HG02678 (cell line): ENCODE measurements at regions not wholly inside any gene's neighbourhood (a gene's known extent, or its start where the extent isn't known, plus 50 kb on each side); places are given as distances from the start of the nearest gene placed in this dataset.

Experiments used
- ATAC-seq: cut with Tn5 transposase; IDR thresholded peaks from one replicate; pipeline ENCODE4 v1.9.1; 2021; ENCODE audit warnings: mild to moderate bottlenecking, moderate library complexity; ENCODE audit not compliant: unreplicated experiment

DNA sequence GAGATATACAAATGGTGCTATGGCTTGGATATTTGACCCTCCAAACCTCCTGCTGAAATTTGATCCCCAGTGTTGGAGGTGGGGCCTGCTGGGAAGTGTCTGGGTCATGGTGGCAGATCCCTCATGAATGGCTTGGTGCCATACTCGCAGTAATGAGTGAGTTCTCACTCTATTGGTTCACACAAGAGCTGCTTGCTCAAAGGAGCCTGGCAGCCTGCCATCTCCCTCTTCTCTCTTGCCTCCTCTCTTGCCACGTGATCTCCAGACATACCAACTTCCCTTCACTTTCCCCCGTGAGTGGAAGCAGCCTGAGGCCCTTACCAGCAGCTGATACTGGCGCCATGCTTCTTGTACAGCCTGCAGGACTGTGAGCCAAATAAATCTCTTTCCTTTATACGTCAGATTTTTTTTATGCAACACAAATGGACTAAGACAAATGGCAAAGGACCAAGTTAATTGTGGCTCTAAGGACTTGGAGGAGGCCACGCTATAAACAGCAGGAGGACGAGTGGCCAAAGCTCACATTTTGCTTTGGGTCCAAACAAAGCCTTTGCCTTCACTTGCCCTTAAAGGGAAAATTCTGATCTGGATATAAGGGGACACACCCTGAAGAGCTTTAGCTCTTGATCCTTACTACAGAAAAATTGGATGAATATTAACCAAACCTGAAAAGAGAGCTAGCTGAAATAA is 214.7 kb downstream of the SS18 start:
- ATAC-seq: no peak

DNA sequence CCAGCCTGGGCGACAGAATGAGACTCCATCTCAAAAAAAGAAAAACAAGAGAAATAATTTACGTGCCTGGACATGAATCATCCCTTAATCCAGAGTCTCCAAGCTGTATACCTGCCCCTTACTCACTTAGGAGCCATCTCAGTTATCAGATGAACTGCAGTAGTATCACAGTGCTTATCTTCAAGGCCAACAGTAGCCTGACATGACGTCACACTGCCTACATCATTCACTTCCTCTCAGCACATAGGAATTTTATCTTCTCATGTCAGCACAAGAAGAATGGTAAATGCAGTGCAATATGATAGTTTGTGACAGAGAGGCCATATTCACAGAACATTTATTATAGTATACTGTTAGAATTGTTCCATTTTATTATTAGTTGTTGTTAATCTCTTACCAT is 216.6 kb downstream of the SS18 start:
- no peak for ATAC-seq

DNA sequence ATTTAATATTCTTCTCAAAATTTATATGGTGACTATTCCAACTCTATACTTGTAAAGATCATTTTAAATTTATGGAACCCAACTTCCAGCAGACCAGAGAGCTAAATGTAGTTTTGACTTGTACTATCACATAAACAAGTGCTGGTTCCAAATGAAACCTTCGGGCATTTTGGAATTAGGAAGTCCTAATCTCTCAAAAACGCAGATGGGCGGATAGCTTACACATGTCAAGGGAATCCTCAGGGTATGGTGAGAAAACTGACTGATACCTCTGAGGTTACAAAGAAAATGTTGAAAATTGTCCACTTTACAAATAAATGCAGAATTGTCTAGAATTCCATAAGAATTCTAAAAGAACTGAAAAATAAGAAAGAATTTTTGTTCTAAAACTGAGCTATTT is 224.1 kb downstream of the SS18 start:
- ATAC-seq: no peak

DNA sequence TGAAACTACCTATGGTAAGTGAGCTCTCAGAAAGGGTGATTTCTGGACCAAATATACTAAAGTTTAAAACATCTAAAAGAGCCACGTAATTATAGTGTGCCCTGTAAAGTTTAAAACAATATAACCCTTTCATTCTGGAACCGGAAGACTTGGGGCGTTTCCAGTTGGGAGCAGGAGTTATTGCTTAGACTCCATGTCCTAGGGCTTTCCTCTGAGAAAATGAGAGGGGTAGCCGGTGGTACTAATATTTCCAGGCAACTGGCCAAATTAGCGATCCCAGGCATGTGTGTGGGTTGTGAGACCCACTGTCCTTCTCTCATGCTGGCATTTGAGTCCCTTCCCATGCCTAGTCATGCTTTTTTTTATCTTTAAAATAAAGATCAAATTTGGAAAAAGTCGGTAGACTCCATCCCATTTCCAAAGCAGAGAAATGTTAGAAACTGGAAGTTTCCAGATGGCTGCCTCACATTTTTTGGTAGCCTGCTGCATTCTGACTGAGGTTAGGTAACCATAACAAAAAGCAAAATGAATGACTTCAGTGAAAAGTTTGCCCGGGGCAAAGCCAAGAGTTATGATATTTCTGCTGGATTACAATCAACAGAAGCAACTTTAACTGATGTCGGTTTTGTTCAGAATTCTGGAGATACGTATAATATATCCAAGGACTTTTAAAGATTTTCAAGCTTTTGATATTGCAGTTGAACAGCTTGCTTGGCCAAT is 227.4 kb downstream of the SS18 start:
- ATAC-seq: no peak

DNA sequence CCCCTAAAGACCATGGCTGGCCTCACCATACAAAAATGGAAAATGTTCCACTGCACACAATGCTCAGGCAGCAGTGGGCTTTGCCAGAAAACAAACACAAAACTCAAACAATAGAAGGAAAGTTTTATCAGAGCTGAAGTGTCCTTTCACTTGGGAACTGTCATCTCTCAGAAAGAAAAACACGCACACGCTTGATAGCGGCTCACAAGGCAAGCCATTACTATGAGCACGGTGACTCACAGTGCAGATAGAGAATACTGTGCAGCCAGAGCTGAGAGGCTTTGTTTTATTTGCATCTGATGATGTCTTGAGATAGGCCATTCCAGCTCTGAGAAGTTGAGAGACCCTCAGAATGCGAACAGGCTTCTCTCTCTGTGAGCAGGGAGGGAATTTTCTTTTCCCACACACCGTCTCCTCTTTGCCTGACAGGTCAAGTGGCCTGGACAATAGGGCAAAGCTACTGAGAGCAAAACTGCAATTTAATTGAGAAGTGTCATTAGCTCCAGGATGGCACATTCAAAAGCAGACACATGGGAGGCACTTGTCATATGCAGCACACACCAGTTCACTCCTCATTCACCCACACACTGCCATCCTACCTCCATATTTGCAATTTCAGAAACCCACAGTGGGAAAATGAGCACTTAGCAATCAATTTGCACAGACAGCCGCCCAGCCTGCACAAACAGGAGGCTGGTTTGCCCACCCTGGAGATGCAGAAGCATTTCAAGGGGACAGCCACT is 236.6 kb downstream of the SS18 start:
- ATAC-seq: no peak

DNA sequence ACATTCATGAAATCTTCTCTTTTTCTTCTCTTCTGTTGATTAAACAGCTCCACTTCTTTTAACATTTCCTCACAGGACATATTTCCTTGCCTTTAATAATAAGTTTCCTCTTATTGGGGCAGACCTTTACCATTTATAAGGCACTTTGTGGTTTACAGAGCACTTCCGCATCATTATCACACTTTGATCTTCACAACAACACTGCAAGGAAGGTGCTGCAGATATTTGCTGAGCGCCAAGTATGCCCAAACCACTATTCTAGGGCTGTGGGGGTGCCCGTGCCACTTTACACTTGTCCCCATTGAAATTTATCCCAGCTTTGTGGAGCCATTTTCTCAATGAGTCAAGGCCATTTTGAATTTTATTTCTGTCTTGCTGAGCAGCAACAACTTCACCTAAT is 246.6 kb downstream of the SS18 start:
- no peak for ATAC-seq

DNA sequence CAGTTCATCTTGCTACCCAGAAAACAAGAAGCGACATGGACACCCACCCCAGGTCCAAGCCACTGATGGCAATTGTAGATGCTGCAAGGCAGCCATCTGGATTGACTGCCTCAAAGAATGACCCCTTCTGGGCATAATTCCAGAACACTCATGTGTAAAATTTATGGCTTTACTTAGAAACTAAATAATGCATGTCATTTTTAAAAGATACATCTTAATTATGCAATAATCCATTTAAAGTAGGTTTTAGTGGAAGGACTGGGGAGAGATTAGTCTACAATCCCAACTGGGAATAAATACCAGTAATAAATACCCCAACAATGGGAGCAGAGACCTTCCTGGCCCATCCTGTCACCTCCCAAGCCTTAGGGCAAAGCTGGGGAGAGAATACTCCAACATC is 247.7 kb downstream of the SS18 start:
- ATAC-seq: no peak

DNA sequence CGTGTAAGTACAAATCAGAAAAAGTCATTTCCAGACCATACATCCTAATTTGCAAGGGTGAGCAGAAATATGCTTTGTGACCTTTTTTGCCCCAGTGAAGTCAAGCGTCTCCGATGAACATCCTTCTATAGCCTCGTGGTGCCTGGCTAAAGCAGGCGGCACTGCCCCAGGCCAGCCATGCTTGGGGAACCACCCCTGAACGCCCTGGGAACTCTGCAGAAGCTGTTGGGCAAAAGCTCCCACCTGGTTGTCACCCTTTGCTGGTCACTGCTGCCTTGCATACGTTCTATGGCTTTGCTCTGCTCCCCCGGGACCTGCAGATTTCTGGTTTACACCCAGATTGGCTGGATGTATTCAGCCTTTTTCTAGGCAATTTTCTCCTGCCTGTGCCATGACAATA is 256.4 kb downstream of the SS18 start:
- no peak for ATAC-seq

DNA sequence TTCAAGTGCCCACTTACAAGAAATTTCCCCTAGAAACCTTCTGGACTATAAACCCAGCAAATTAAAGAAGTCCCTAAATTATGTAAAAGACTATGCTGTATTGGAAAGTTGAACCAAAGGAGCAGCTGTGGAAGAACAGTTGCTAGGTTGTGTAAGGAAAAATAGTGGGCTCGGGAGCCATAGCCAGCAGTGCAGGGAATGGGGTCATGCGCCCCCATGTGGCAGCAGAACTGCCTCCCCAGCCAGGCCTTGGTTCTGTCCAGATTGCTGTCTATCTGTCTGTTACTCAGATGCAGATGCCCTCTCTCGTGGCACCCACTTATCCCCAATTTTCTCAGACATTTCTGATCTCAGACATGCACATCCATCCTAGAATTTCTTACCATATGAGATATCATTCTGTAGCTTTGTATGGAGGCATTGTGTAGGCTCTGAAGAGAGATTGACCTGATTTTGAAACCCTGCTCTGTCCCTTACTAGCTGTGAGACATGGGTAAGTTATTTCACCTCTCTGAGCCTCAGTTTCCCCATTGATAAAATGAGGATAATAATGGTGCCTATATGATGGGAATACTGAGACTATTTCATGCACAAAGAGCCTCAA is 258.3 kb downstream of the SS18 start:
- peak; percentile 73 for ATAC-seq

DNA sequence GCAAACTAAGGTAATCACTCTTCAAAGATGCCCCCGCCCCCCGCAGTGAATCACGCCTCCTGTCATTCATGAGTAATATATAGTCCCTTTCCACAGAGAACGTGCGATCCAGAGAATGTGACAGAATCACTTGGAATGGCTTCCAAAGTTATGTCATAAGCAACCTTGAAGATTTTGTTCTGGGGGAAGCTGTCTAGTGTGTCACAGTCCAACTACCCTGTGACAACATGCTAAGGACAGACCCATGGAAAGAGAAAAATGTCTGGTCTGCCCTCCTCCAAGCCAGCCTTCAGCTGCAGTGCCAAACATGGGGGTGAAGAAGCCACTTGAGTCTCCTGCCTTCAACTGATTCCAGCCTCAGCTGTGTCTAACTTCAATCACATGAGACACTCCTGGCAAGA is 259.1 kb downstream of the SS18 start:
- ATAC-seq: no peak

DNA sequence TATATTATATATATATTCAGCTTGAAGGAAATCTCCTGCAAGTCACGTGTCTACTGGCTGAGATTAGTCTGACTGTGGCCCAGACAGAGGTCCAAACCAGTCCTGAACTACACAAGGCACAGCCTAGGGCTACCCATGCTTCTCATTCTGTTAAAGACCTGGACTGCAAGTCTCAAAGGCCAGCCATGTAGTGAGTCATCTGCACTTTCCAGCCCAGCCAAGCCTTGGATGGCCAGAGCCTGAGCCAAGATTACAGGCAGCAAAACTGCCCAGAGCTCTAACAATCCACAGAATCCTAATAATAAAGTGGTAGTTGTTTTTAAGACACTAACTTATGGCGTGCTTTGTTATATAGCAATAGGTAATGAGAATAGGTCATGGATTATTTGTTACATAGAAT is 259.6 kb downstream of the SS18 start:
- ATAC-seq: no peak

DNA sequence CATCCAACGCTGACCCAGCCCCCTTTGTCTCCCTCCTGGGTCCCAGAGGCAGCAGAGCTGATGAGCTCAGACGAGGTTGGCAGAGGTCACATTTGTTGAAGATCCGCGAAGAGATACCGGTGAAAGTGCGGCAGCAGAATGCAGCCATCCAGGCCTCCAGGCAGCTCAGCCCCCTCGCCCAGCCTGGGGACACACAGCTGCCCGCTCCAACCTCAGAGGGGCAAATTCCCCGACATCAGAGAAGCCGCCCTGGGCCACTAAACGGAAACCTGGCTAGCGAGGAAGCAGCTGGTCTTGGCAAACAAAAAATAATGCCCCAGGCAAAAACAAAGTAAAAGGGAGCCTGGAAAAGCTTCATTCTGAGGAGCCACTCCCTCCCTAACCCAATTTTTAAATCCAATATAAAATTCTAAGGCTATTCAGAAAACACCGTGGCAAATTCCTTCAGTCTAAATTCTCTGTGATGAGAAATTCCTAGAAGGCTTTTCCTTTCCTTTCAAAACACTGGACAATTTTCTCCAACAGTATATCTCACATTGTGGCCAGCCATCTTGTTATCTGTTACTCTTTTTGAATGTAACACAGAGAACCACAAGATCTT is 262.4 kb downstream of the SS18 start:
- ATAC-seq: no peak

DNA sequence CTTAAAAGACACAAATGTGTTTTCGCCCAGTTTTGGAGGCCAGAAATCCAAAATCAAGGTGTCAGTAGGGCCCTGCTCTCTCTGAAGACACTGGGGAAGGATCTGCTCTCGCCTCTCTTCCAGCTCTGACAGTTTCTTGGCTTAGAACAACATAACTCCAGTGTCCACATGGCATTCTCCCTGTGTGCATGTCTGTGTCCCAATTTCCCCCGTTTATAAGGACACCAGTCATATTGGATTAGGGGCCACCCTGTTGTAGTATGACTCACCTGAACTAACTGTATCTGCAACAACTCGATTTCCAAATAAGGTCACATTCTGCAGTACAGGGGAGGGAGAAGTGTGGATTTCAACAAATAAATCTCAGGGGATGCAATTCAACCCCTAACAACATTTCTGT is 263.2 kb downstream of the SS18 start:
- ATAC-seq: no peak

DNA sequence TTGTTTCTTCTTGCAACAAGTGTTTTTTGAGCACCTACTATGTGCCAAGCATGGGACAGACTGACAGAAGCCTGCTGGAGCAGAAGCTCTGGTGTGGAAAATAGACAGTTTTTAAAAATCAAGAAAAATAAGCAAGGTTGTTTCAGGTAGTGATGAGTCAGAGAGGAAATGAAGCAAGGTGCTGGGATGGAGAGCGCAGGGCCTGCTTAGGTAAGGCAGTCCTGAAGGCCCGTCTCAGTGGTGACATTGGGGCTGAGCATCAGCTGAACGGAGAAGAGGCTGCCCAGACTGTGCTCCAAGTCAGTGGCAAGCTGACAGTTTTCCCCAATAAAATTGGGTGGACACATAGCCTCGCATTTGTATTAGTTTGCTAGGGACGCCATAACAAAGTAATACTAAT is 263.6 kb downstream of the SS18 start:
- ATAC-seq: no peak

DNA sequence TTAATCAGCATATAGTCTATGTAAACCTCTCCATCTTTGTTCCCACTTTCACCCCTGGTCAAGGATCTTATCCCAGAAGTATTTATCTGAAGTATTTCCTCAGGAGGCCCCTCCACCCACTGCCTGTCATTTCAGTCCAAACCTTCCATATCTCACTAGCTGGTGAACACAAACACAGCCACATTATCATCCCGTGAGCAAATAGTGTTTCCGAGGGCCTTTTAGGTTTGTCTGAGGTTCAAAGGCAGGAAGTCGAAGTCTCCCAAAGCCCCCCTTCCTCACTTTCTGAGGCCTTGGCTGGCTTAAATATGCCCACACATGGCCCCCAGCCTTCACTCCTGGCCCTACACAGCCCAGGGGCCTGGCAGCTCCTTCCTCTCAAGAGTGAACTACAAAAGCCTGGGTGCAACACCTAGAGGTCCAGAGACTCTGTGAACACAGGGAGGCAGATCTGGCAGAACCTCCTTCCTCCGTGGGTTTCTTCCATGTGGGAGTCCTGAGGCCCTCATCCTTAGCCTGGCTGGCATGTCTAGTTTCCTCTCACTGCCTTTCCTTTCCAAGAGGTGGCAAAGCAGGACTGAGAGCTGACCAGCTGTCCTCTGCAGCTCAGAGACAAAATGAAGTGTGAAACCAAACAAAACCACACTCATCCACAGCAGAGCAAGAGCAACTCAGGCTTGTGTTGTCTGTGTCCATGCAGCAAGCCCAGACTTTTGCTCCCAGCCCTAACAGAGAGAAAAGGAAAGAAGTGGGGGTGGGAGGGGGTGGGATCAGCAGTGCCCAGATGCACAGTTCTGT is 264.2 kb downstream of the SS18 start:
- no peak for ATAC-seq

DNA sequence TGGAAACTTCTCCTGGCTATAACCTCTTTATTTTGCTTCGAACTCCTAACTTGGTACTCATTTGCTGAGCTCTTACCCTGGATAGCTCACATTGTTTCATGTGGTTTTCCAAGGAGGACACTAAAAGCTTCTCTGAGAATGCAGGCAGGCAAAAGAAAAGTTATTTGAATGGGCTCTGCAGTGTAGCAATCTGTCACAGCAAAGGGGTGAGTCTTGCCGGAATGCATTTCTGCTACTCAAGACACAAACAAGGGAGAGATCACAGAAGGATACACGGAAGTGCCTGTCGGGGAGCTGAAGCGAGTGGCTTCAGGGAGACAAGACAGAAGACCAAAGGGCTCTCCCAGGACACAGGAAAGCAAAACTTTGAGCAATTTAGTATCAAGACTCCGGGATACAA is 265.4 kb downstream of the SS18 start:
- ATAC-seq: no peak

DNA sequence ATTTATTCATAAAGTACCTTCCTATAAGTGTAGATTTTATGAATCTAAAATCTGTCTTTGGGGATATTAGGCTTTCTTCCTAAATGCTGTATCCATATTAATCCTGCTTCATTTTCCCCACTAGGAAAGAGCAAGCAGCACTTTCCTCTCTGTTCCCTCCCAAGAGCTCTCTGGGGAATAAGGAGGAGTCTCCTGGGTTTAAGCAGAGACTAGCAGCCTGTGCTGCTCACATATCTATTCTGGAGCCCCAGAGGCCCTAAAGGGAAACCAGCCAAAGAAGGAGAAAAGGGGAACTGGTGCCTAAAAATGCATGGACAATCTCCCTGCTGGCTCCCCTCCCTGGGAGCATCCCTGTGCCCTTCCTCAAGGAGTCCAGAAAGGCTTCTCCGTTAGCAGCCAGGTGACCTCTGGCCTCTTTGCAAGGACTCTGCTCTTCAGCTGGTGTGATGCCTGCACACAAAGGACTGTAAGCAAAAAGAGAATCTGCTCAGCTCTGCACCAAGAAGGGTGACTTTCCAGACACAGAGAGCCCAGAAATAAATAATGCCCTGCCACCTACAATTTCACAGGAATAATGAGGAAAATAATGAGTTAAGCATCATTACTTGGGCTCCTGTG is 270.6 kb downstream of the SS18 start:
- ATAC-seq: no peak

DNA sequence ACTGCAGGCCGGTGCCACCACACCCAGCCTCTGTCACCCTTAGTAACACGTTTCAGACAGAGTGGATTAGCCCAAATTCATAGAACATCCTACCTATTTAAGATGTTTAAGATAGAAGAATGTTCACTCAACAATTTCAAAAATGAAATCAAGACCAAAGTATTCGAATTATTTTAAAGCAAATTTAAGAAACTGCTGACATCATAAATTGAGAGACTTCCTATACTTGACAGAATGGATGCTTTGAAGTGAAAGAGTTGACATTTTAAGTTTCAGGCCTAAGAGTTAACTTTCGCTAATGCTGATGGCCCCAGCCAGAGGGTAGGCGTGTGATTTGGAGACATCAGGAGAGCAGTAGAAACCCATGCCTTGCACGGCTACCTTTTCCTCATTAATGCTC is 271.9 kb downstream of the SS18 start:
- no peak for ATAC-seq

DNA sequence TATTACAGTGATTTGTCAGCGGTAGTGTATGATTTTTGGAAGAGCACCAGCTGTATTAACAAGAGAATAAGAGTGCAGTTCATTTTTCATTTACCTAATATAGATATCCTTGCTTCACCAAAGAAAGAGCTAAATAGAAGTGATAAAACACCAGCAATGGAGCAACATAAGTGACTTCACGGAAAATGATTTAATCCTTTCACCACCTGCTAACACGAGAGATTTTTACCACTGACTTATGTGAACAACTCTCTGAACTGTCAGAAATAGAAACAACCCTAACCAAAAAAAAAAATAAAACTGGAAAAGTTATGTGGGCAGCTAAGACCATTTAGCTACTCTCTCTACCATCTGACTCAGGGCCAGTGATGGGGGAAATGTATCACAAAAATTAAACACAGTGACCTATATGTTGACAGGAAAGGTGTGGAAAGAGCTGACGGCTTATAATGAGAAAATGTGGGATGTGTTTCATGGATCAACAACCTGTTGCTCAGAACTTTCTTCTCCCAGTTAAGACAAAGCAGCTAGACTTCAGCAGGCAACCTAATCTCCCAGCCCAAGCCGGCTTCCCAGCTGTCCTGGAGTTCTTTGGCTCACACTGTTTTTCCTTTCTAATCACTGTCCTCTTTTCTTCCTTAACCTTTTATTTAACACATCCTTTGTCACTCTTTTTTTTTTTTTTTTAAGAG is 272.7 kb downstream of the SS18 start:
- ATAC-seq: no peak

DNA sequence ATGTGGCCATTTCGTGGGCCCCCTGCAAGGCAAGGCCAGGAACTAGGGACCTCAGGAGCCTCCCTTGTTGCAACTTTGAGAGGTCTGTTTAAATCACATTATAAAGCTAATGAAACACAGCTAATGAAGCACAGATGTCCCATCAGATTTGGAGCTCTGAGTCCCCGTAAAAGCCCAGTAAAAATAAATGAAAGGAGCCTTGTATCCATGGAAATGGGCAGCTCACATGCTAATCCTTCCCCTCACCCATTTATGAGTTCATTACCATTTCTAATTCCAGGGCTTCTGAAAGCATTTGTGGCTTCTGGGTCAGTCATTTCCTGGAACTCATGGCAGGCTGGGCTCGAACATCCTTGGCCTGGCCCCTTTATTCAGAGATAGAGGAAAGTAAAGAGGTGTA is 274.8 kb downstream of the SS18 start:
- no peak for ATAC-seq
